ENCODE measurements at regions not wholly inside any gene's neighbourhood (a gene's known extent, or its start where the extent isn't known, plus 50 kb on each side); places are given as distances from the start of the nearest gene placed in this dataset.
A peak's percentile ranks its signal among the peaks of the same experiment; 100 is the strongest.

DNA sequence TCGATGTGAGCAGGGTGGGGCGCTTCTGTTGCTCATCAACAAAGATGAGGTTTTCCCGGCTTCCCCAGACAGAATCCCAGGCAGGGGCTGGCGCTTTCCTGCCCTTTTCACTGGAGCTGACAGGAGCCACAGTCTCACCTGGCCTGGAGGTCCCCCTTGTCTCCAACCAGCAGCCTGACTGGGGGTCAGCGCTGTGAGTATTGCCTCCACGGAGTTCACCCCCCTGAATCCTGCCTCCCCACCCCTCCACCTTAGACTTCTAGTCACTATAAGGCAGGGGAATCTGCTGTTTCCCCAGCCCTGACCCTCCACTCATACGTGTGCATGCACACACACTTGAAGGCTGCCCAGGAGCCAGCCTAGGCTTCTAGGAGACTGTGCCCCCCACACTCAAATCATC, 58.8 kb upstream of the LYVE1 start:
- Mint-ChIP-seq H3K36me3 (no peaks in the 10 kb centered on the region), H3K27me3 (ENCODE audit: low read depth in 3 of 3) (peaks cover 0 to 6% (median 2%) of the 10 kb centered on the region in 3 donors), H3K9me3 (no peaks in the 10 kb centered on the region), H3K4me1 (peaks cover 13 to 14% of the 10 kb centered on the region in 2 donors), H3K27ac (no peak overlapping the region), H3K4me3 (no peak overlapping the region)
- no peak for DNase-seq

DNA sequence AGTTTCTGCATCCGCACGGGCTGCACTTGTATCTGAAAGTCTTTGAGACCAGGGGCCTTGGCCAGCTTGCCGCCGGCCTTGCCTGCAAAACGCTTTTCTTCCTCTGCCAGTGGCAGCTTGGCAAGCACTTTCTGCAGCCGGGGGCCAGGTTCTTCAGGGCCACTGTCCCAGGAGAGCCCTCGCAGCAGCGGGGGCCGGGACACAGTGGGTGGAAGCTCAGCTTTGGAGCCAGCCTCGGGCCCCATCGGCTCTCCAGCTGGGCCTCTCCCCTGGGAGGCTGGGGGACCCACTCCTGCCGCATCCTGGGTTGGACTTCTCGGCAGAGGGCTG, 57.5 kb upstream of the LYVE1 start:
- no peaks in the 10 kb centered on the region for H3K36me3 Mint-ChIP-seq
- DNase-seq: no peak
- H3K27ac Mint-ChIP-seq: no peak overlapping the region
- H3K9me3 Mint-ChIP-seq: no peaks in the 10 kb centered on the region
- peaks cover 13 to 14% of the 10 kb centered on the region in 2 donors for H3K4me1 Mint-ChIP-seq
- no peak overlapping the region for H3K4me3 Mint-ChIP-seq
- peaks cover 0 to 6% (median 2%) of the 10 kb centered on the region in 3 donors for H3K27me3 Mint-ChIP-seq (ENCODE audit: low read depth in 3 of 3)

DNA sequence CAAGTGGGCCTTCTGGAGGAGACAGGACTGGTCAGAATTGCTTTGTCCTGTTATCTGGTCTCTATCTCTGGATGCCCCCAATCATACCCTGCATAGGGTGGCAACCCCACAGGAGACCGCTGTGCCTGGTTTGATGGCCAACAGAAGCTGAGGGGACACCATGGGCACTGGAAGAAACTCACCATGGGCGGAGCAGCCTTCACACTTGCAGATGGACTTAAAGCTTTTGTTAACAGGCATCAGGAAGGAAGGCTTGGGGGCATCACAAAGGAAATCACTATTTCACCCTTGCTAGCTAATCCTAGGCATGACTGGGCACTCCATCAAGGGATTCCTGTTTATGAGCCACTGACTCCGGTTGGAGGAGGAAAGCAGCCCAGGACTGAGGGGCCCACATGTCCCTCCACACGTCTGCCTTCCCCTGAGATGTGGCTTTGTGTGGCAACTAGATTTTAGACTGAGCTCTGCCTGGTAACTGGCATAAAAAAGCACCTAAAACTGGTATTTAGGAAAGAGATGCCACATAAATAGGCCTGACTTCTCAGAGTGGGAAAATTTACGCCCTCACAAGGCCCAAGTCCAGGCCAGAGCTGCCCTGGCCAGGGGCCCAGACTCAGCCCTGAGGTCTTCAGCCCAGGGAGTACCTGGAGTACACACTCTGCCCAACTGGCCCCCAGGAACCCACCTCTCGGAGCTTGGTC, 57.0 kb upstream of the LYVE1 start:
- Mint-ChIP-seq H3K4me3 (no peak overlapping the region), H3K9me3 (no peaks in the 10 kb centered on the region), H3K27ac (peak overlapping the region in 1 of 6 donors; percentile 22), H3K27me3 (ENCODE audit: low read depth in 3 of 3) (peaks cover 0 to 6% (median 2%) of the 10 kb centered on the region in 3 donors), H3K4me1 (peaks cover 13 to 14% of the 10 kb centered on the region in 2 donors), H3K36me3 (no peaks in the 10 kb centered on the region)
- DNase-seq: no peak

DNA sequence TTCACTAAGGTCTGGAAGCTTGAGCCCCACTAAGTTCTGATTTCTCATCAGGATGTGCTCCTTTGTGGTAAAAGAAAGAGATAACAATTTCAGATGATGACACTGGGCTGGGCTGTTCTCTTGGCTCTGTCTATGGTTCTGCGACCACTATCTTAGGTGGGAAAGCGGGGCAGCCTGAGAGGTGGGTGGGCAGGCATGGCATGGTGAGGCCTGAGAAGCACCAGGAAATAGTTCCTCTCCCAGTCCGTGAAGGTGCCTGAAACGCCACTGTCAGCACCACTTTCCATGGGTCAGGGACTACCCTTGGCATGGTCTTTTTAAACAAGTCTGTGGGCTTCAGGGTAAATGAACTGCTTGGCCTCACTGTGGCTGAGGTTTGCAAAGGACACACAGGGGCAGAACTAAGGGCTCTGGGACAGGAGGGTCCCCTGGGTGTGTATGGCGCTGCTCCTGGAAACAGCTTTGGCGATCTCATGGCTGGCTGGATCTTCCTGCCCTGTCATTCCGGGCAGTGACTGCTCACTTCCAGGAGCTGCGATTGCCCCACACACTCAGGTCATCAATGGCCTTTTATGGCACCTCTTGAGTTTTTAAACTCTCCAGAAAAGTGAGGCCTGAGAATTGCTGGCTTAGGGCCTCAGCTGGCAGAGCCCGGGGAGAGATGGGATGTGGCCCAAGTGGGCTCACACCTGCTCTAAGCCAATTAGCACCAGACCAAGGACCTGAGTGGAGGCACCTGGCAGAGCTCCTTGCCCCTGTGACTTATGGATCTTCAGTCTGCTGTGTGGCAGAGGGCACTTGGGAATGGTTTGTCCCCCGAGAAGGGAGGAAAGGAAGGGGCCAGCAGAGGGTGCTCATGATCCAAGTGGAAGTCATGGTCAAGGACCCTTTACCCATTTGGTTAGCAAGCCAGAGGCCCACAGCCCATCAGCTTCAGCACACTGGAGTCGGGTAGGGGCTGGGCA, 55.6 kb upstream of the LYVE1 start:
- Mint-ChIP-seq H3K27me3 (ENCODE audit: low read depth in 3 of 3) (peaks cover 0 to 6% (median 2%) of the 10 kb centered on the region in 3 donors), H3K27ac (peak overlapping the region in 2 of 6 donors; percentile 9 to 47), H3K36me3 (no peaks in the 10 kb centered on the region), H3K4me3 (no peak overlapping the region), H3K9me3 (no peaks in the 10 kb centered on the region), H3K4me1 (peaks cover 13 to 14% of the 10 kb centered on the region in 2 donors)
- DNase-seq: no peak

DNA sequence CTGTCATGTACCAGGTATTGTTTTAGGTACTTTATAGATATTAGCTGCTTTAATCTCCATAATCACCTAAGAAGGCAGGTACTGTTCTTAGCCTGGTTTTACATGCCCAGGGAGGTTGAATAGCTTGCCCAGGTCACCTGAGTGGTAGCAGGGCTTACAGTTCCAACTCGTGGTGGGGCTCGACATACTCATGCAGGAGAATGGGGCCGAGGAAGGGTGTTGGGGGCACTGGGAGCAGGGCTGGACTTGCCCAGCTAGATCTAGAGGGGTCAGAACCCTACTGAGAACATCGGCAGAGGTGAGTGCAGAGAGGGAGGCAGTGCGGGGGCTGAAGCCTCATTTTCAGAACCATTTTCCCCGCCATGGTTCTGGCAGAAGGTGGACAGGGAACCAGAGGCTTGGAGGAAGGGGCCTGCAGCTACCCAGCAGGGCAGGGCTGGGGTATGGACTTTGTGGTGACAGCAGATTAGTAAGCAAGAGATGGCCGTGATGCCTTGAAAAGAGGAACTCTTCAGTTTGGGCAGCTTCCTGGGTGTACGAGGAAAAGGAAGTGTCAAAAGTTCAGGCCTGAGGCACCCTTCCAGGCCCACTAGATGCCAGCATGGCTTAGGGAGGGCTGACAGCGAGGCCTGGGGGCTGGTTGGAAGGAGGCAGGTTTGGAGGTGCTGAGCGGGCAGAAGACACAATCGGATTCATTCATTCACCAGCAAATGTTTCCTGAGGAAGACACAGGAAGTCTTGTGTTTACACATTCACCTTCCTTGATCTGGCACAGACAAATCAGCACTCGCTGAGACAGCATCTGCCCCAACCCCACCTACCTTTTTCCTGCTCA, 54.7 kb upstream of the LYVE1 start:
- peak in 1 of 3 donors; percentile 4 for DNase-seq
- H3K9me3 Mint-ChIP-seq: no peaks in the 10 kb centered on the region
- no peak overlapping the region for H3K4me3 Mint-ChIP-seq
- H3K4me1 Mint-ChIP-seq: peaks cover 13 to 14% of the 10 kb centered on the region in 2 donors
- peaks cover 0 to 6% (median 2%) of the 10 kb centered on the region in 3 donors for H3K27me3 Mint-ChIP-seq (ENCODE audit: low read depth in 3 of 3)
- no peaks in the 10 kb centered on the region for H3K36me3 Mint-ChIP-seq
- H3K27ac Mint-ChIP-seq: peak overlapping the region in 4 of 6 donors; percentile 9 to 53 (median 35)

DNA sequence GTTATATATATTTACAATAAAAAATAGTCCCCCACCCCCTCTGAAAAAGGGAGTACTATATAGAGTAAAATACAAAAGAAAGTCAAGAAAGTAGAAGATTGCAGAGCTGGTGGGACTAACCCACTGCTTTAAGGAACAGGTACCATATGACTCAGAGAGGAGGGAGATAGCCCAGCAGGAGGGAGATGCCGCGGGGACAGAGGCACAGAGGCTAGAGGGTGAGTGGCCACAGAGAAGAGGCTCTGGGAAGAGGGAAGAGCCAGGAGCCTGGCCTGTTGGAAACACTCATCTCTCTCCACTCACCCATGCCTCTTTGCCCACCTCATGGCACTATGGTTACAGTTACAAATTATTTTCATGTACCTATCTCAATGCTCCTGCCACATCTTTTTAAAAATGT, 53.6 kb upstream of the LYVE1 start:
- no peak for DNase-seq
- Mint-ChIP-seq H3K9me3 (no peaks in the 10 kb centered on the region), H3K4me3 (no peak overlapping the region), H3K4me1 (peaks cover 13 to 14% of the 10 kb centered on the region in 2 donors), H3K27me3 (ENCODE audit: low read depth in 3 of 3) (peaks cover 0 to 8% (median 2%) of the 10 kb centered on the region in 3 donors), H3K27ac (peak overlapping the region in 1 of 6 donors; percentile 21), H3K36me3 (no peaks in the 10 kb centered on the region)

DNA sequence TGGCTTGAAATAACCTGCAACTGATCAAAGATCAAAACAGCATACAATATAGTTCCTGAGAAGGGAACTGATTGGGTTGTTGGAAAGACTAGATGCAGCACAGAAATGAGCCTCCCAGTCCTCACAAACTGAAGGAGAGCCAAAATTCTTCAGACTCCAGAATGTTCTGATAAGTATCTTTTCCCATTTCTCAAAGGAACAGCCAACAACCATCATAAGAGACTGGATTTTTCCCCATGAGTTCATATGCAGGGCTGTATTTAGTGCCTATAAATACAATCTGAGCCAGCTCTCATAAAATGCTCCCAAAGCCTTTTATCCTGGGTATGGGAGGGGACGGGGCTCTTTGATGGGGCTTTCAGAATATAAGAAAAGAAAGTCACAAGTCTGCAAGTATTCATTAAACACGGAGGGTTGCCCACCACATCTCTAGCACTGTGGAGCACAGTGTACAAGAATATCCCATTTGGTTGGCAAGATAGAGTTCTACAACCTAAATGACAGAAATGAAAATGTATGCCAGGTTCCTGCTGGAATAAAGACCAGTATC, 50.7 kb upstream of the LYVE1 start:
- Mint-ChIP-seq H3K36me3 (no peaks in the 10 kb centered on the region), H3K9me3 (peaks cover 0 to 2% (median 0%) of the 10 kb centered on the region in 6 donors), H3K4me3 (no peak overlapping the region), H3K27me3 (ENCODE audit: low read depth in 3 of 3) (peaks cover 2% of the 10 kb centered on the region in 3 donors), H3K4me1 (peaks cover 13 to 14% of the 10 kb centered on the region in 2 donors), H3K27ac (no peak overlapping the region)
- DNase-seq: no peak

DNA sequence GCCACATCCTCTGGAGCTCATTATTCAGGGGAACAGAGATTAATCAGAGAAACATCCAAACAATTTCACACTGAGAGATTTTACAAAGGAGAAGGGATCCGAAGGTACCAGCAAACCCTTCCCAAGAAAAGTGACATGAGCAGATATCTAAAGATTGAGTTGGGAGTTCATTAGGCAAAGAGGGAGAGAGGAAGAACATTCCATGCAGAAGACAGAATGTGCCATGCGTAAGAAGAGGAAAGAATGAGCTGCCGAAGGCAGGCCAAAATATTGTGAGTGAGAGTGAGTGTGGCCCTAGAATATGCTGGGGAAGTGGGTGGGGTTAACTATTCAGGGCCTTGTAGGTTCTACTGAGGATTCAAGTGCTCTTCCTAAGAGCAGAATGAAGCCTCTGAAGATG, 50.0 kb upstream of the LYVE1 start:
- DNase-seq: no peak
- Mint-ChIP-seq H3K27me3 (ENCODE audit: low read depth in 3 of 3) (peaks cover 2 to 4% (median 4%) of the 10 kb centered on the region in 3 donors), H3K4me3 (no peak overlapping the region), H3K27ac (no peak overlapping the region), H3K9me3 (peaks cover 0 to 2% (median 0%) of the 10 kb centered on the region in 6 donors), H3K36me3 (no peaks in the 10 kb centered on the region), H3K4me1 (peaks cover 8% of the 10 kb centered on the region in 2 donors)

All from immature natural killer cell (primary cell).